B cell (primary cell): ENCODE measurements at regions not wholly inside any gene's neighbourhood (a gene's known extent, or its start where the extent isn't known, plus 50 kb on each side); places are given as distances from the start of the nearest gene placed in this dataset.

Source experiments
- CTCF ChIP-seq: fragments of 200-600 bp; IDR thresholded peaks from one replicate; pipeline ENCODE4 v1.8.0; 2022; ENCODE audit warnings: antibody characterized with exemption, mild to moderate bottlenecking
- EZH2 ChIP-seq: IDR thresholded peaks from 2 replicates; pipeline ENCODE4 v1.6.1; 2012; ENCODE audit warnings: borderline replicate concordance, low read depth, mild to moderate bottlenecking, moderate library complexity, low read length; ENCODE audit not compliant: insufficient read depth, poor library complexity, severe bottlenecking

GRCh38 chr17:5846001-5846400 lies 224.2 kb upstream of the WSCD1 start:
- no peak for TF ChIP-seq CTCF
- no peak for TF ChIP-seq EZH2
